ENCODE measurements at regions not wholly inside any gene's neighbourhood (a gene's known extent, or its start where the extent isn't known, plus 50 kb on each side); places are given as distances from the start of the nearest gene placed in this dataset.

GRCh38 chr3:94272016-94272415 lies 209.2 kb downstream of the NSUN3 start:
- H2AFZ ChIP-seq (ENCODE audit: low read depth, low read length), result no peak overlapping the region
- no peak overlapping the region for H3K4me2 ChIP-seq (ENCODE audit: low read length)
- no peaks in the 10 kb centered on the region for H4K20me1 ChIP-seq (ENCODE audit: insufficient read depth, low read length)

GRCh38 chr3:94280958-94281357 lies 218.1 kb downstream of the NSUN3 start:
- H3K9ac ChIP-seq (ENCODE audit: low read length), result no peak overlapping the region
- no peak overlapping the region for H2AFZ ChIP-seq (ENCODE audit: low read depth, low read length)
- H3K4me2 ChIP-seq (ENCODE audit: low read length), result no peak overlapping the region
- no peaks in the 10 kb centered on the region for H3K4me1 ChIP-seq (ENCODE audit: low read length)
- no peaks in the 10 kb centered on the region for H3K27me3 ChIP-seq (ENCODE audit: low read depth, low read length)
- H3K79me2 ChIP-seq (ENCODE audit: low read length), result no peaks in the 10 kb centered on the region
- no peaks in the 10 kb centered on the region for H4K20me1 ChIP-seq (ENCODE audit: insufficient read depth, low read length)
- no peaks in the 10 kb centered on the region for H3K36me3 ChIP-seq (replicated peaks; ENCODE audit: low read depth, low read length)
- no peak overlapping the region for H3K27ac ChIP-seq (ENCODE audit: low read length)
- TF ChIP-seq EZH2phosphoT487 (IDR thresholded peaks at IDR 0.05; ENCODE audit: low read depth) (no peak), CTCF (IDR thresholded peaks at IDR 0.05; ENCODE audit: low read depth, low read length) (no peak)
- no peaks in the 10 kb centered on the region for H3K9me3 ChIP-seq (ENCODE audit: insufficient read depth, low read length)
- no peak overlapping the region for H3K4me3 ChIP-seq (ENCODE audit: low read length)

More at GRCh38 chr3:94272016-94272415, 209.2 kb downstream of the NSUN3 start:
- no peak overlapping the region for H3K27ac ChIP-seq (ENCODE audit: low read length)
- H3K9me3 ChIP-seq (ENCODE audit: insufficient read depth, low read length), result no peaks in the 10 kb centered on the region
- H3K36me3 ChIP-seq (replicated peaks; ENCODE audit: low read depth, low read length), result no peaks in the 10 kb centered on the region
- no peaks in the 10 kb centered on the region for H3K27me3 ChIP-seq (ENCODE audit: low read depth, low read length)
- no peak overlapping the region for H3K9ac ChIP-seq (ENCODE audit: low read length)
- no peaks in the 10 kb centered on the region for H3K4me1 ChIP-seq (ENCODE audit: low read length)
- H3K79me2 ChIP-seq (ENCODE audit: low read length), result no peaks in the 10 kb centered on the region
- no peak overlapping the region for H3K4me3 ChIP-seq (ENCODE audit: low read length)
- no peak for TF ChIP-seq EZH2phosphoT487 (IDR thresholded peaks at IDR 0.05; ENCODE audit: low read depth)
- no peak for TF ChIP-seq CTCF (IDR thresholded peaks at IDR 0.05; ENCODE audit: low read depth, low read length)

DNA sequence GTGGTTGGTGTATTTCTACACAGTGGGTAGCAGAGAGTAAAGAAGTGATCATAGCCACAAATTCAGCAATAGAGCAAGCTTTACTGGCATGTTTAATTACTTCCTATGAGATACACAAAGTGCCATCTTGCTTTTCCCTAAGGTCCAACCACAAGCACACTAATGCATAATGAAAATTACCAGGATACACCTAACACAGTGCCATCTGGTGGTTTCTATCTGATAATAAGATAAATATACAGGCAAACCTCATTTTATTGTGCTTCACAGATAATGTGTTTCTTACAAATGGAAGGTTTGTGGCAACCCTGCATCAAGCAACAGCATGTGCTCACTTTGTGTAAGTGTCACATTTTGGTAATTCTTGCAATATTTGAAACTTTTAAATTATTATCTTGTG lies 223.0 kb downstream of the NSUN3 start:
- H3K79me2 ChIP-seq (ENCODE audit: low read length), result no peaks in the 10 kb centered on the region
- no peak overlapping the region for H3K27ac ChIP-seq (ENCODE audit: low read length)
- H3K4me2 ChIP-seq (ENCODE audit: low read length), result no peak overlapping the region
- TF ChIP-seq EZH2phosphoT487 (IDR thresholded peaks at IDR 0.05; ENCODE audit: low read depth), result no peak
- TF ChIP-seq CTCF (IDR thresholded peaks at IDR 0.05; ENCODE audit: low read depth, low read length), result peak; percentile 38
- H3K4me3 ChIP-seq (ENCODE audit: low read length), result no peak overlapping the region
- no peak overlapping the region for H2AFZ ChIP-seq (ENCODE audit: low read depth, low read length)
- H4K20me1 ChIP-seq (ENCODE audit: insufficient read depth, low read length), result no peaks in the 10 kb centered on the region
- H3K9me3 ChIP-seq (ENCODE audit: insufficient read depth, low read length), result no peaks in the 10 kb centered on the region
- H3K27me3 ChIP-seq (ENCODE audit: low read depth, low read length), result no peaks in the 10 kb centered on the region
- no peaks in the 10 kb centered on the region for H3K36me3 ChIP-seq (replicated peaks; ENCODE audit: low read depth, low read length)
- no peak overlapping the region for H3K9ac ChIP-seq (ENCODE audit: low read length)
- H3K4me1 ChIP-seq (ENCODE audit: low read length), result no peaks in the 10 kb centered on the region

DNA sequence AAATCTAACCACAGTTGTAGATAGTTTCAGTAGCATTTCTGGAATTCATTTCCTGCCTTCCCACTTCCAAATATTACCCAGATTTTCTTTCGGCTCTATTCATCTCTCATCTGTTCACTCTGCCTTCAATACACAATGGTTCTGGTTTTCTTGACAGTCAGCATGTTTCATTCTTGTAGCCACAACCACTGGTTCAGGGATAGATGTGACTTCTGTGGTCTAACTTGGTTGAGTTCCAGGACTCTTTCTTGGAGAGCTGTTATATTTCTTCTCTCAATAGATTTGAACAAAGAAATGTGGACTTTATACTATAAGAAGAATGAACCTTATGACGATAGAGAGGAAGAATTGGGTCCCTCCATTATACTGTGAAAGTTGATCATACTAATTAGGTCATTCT lies 228.8 kb downstream of the NSUN3 start:
- H3K27ac ChIP-seq (ENCODE audit: low read length), result no peak overlapping the region
- no peaks in the 10 kb centered on the region for H3K27me3 ChIP-seq (ENCODE audit: low read depth, low read length)
- TF ChIP-seq EZH2phosphoT487 (IDR thresholded peaks at IDR 0.05; ENCODE audit: low read depth), result no peak
- TF ChIP-seq CTCF (IDR thresholded peaks at IDR 0.05; ENCODE audit: low read depth, low read length), result no peak
- no peak overlapping the region for H3K4me2 ChIP-seq (ENCODE audit: low read length)
- no peaks in the 10 kb centered on the region for H3K79me2 ChIP-seq (ENCODE audit: low read length)
- H3K9ac ChIP-seq (ENCODE audit: low read length), result no peak overlapping the region
- H4K20me1 ChIP-seq (ENCODE audit: insufficient read depth, low read length), result no peaks in the 10 kb centered on the region
- H2AFZ ChIP-seq (ENCODE audit: low read depth, low read length), result no peak overlapping the region
- H3K36me3 ChIP-seq (replicated peaks; ENCODE audit: low read depth, low read length), result no peaks in the 10 kb centered on the region
- H3K4me1 ChIP-seq (ENCODE audit: low read length), result no peaks in the 10 kb centered on the region
- no peak overlapping the region for H3K4me3 ChIP-seq (ENCODE audit: low read length)
- no peaks in the 10 kb centered on the region for H3K9me3 ChIP-seq (ENCODE audit: insufficient read depth, low read length)
